ENCODE measurements at regions not wholly inside any gene's neighbourhood (a gene's known extent, or its start where the extent isn't known, plus 50 kb on each side); places are given as distances from the start of the nearest gene placed in this dataset.

GRCh38 chr15:38898236-38898635 lies 333.6 kb upstream of the RASGRP1 start:
- TF ChIP-seq POLR2AphosphoS5 (IDR thresholded peaks at IDR 0.05) (no peak), REST (IDR thresholded peaks at IDR 0.05; ENCODE audit: borderline replicate concordance) (no peak), CTCF (IDR thresholded peaks at IDR 0.05; ENCODE audit: poor library complexity, severe bottlenecking) (no peak), EZH2 (IDR thresholded peaks at IDR 0.05; ENCODE audit: borderline replicate concordance, insufficient read depth, low read length, poor library complexity, severe bottlenecking) (no peak), EP300 (conservative IDR thresholded peaks at IDR 0.05; ENCODE audit: poor library complexity, severe bottlenecking) (no peak), RAD21 (conservative IDR thresholded peaks at IDR 0.05) (no peak)
